Cardiac muscle cell (in vitro differentiated cells and primary cell): ENCODE measurements at regions not wholly inside any gene's neighbourhood (a gene's known extent, or its start where the extent isn't known, plus 50 kb on each side); places are given as distances from the start of the nearest gene placed in this dataset.
"Not testable (repeated sequence)": the region's sequence is repeated elsewhere in the genome, so short reads cannot be mapped to it uniquely, and the experiment has no call there.

ENCODE experiments used
- DNase-seq, 2 donors: peaks; one replicate each; pipeline versions ENCODE4 v3.0.0 to v3.0.0-alpha.2; 2010 to 2017; ENCODE audit warnings: low read depth in 1 of 2, low spot score in 1 of 2
- H3K27ac ChIP-seq: fragments of 200-600 bp; sonication (generic); 2 replicates; pipeline ENCODE4 v1.5.1; 2016
- H3K27me3 ChIP-seq: fragments of 200-600 bp; sonication (generic); 2 replicates; pipeline ENCODE4 v1.6.0; 2016; ENCODE audit warnings: control low read depth
- H3K36me3 ChIP-seq: fragments of 200-600 bp; sonication (generic); 2 replicates; pipeline ENCODE4 v1.5.1; 2016; ENCODE audit warnings: control low read depth
- H3K4me1 ChIP-seq: fragments of 200-600 bp; sonication (generic); 2 replicates; pipeline ENCODE4 v1.8.1; 2017; ENCODE audit warnings: low read depth, mild to moderate bottlenecking, mixed run types
- H3K4me3 ChIP-seq: fragments of 200-600 bp; sonication (generic); 2 replicates; pipeline ENCODE4 v1.5.1; 2016; ENCODE audit warnings: mild to moderate bottlenecking
- H3K9me3 ChIP-seq: fragments of 200-600 bp; sonication (generic); 2 replicates; pipeline ENCODE4 v1.5.1; 2017; ENCODE audit warnings: low read depth, mild to moderate bottlenecking, control low read depth
- TF ChIP-seq, protein P1 (sequence below): IDR thresholded peaks from 2 replicates; pipeline ENCODE4 v1.5.1; 2012; ENCODE audit warnings: low read depth, mild to moderate bottlenecking, low read length

DNA sequence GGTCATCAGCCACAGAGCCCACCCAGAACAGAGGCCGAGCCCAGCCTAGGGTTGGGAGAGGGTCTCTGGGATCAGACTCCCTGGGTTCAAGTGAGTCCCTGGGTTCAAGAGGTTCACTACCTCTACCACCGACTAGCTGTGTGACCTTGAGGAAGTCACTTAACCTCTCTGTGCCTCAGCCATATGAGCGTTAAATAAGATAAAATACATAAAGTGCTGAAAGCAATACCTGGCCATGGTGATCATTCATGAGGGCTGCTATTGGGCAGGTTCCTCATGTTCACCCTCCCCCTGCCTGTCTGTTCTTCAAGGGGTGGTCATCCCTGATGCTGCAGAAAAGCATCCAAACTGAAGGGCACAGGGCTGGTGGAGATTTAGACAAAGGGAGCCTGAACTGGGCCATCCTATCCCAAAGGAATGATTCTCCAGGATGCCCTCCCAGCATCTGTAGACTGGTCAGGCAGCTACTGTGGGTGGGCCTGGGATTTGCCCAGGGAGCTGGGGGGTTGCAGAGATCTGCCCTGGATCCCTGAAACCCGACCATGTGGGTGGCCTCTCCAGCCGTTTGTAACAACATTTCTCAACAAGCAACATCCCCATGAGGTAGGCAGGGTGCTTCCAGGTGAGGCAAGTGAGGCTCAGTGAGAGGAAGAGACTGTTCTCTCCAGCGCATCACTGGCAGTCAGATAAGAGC lies 196.6 kb downstream of the MATN1 start:
- H3K4me3 ChIP-seq: no peak overlapping the region
- no peak for DNase-seq
- H3K27ac ChIP-seq: peak overlapping the region; percentile 81
- H3K9me3 ChIP-seq: no peaks in the 10 kb centered on the region
- peaks cover 19% of the 10 kb centered on the region for H3K4me1 ChIP-seq
- no peaks in the 10 kb centered on the region for H3K27me3 ChIP-seq
- TF ChIP-seq, protein P1, sequence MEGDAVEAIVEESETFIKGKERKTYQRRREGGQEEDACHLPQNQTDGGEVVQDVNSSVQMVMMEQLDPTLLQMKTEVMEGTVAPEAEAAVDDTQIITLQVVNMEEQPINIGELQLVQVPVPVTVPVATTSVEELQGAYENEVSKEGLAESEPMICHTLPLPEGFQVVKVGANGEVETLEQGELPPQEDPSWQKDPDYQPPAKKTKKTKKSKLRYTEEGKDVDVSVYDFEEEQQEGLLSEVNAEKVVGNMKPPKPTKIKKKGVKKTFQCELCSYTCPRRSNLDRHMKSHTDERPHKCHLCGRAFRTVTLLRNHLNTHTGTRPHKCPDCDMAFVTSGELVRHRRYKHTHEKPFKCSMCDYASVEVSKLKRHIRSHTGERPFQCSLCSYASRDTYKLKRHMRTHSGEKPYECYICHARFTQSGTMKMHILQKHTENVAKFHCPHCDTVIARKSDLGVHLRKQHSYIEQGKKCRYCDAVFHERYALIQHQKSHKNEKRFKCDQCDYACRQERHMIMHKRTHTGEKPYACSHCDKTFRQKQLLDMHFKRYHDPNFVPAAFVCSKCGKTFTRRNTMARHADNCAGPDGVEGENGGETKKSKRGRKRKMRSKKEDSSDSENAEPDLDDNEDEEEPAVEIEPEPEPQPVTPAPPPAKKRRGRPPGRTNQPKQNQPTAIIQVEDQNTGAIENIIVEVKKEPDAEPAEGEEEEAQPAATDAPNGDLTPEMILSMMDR: no peak
- no peaks in the 10 kb centered on the region for H3K36me3 ChIP-seq

DNA sequence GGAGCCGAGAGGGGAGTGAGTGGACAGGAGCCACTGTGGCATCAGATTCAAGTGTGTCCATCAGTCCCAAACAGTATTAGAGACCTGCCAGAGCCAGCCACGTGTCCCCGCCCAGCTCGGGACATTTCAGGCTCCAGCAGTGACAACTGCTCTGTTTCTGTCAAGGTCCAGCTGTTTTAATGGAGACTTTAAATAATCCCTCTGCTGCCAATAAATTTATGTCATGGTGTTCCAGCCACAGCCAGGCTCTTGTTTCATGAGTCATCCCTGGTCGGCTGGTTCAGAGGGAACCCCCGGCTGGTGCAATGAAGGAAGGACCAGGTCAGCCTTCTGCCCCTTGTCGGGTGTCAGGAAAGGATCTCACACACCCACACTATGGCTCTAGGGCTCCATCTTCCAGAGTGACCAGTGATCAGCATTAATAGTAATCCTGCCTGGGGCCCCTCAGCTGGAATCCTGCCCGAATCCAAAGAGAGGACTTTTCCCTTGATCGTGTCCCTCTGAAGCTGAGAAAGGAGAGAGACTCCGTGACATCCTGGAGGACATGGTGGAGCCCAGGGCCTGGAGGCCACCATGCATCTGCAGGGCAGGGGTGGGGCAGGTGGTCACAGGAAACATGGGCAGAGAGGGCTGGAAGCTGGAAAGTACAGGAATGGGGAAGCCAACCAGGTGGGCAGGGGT lies 197.3 kb downstream of the MATN1 start:
- TF ChIP-seq, protein P1: no peak
- Histone ChIP-seq H3K27me3 (no peaks in the 10 kb centered on the region), H3K4me1 (peaks cover 19% of the 10 kb centered on the region), H3K36me3 (no peaks in the 10 kb centered on the region), H3K9me3 (no peaks in the 10 kb centered on the region), H3K4me3 (no peak overlapping the region), H3K27ac (no peak overlapping the region)
- peak; percentile 14 to 68 for DNase-seq

DNA sequence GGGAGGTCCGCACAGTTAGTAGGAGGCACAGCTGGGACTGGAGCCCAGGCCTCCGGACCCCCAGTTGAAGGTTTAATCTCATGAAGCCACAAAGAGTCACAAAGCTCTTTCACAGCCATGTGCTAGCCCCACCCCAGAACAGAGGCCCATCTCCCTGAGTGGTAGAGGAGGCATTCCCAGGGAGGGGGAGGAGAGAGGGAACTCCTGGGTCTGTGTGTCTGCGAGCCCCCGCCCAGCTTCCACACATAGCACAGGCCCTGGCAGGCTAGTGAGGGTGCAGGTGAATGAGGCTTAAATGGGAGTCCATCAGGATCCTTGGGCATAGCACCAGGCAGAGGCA lies 197.8 kb downstream of the MATN1 start:
- Histone ChIP-seq H3K4me3 (no peak overlapping the region), H3K4me1 (peaks cover 19% of the 10 kb centered on the region), H3K9me3 (no peaks in the 10 kb centered on the region), H3K27ac (no peak overlapping the region), H3K36me3 (no peaks in the 10 kb centered on the region), H3K27me3 (no peaks in the 10 kb centered on the region)
- TF ChIP-seq, protein P1: no peak
- DNase-seq: no peak

DNA sequence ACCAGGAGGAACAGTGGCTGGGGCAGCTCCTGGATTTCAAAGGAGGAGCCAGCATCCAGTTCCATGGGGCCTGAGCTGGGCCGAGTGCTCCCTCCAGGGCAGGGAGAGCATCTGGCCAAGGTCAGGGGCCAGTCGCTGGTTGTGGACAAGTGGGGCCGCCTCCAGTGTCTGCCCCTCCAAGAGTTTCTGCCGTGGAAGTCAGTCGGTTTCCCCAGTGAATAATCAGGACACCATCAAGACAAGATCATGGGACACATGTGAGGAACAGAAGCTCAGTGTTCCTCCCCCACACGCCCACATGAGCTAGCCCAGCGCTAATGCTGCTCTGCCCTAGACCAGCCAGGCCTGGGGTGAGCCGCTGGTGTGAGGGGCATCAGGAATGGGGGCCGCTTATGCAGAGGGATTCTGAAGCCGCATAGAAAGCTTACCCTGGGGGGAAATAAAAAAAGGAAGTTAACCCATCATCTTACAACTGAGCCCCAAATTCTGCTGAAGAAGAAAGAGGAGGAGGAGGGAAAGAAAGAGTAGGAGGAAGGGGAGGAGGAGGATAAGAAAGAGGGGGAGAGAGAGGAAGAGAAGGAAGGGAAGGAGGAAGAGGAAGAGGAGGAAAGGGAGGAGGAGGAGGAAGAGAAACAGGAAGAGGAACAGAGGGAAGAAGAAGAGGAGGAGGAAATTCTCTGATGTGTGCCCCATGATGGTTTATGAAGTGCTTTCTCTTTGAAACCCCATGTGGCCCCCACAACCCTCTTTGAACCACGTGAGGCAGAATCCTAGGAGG lies 198.4 kb downstream of the MATN1 start:
- Histone ChIP-seq H3K4me3 (no peak overlapping the region), H3K9me3 (no peaks in the 10 kb centered on the region), H3K27ac (no peak overlapping the region), H3K4me1 (peaks cover 19% of the 10 kb centered on the region), H3K36me3 (no peaks in the 10 kb centered on the region), H3K27me3 (no peaks in the 10 kb centered on the region)
- no peak for DNase-seq
- TF ChIP-seq, protein P1: no peak

DNA sequence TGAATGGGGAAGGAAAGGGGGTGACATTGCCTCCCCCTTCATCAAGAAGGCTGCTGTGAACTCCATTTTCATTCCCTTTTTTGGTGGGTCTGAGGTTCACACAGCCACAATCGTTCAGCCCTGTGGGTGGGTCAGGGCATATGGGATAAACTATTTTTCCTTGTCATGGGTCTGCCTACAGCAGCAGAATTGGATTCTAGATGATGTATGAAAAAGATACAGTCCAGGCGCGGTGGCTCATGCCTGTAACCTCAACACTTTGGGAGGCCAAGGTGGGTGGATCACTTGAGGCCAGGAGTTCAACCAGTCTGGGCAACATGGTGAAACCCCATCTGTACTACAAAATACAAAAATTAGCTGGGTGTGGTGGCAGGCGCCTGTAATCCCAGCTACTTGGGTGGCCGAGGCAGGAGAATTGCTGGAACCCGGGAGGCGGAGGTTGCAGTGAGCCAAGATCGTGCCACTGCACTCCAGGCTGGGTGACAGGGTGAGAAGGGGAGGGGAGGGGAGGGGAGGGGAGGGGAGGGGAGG lies 199.3 kb downstream of the MATN1 start:
- H3K36me3 ChIP-seq, H3K4me3 ChIP-seq, H3K27me3 ChIP-seq, DNase-seq, H3K9me3 ChIP-seq, H3K27ac ChIP-seq: not testable (repeated sequence)
- H3K4me1 ChIP-seq: peaks cover 19% of the 10 kb centered on the region
